Activated CD4-positive, alpha-beta memory T cell treated with anti-CD3 and anti-CD28 coated beads, Interleukin-2, amount 10 ng/mL, durations not matched to agents 7 days and 5 days (primary cell): ENCODE measurements at regions not wholly inside any gene's neighbourhood (a gene's known extent, or its start where the extent isn't known, plus 50 kb on each side); places are given as distances from the start of the nearest gene placed in this dataset.

Experiments used
- CTCF ChIA-PET: fragments of 350-600 bp; sonication (Branson Sonifier 250); formaldehyde crosslinking; loops from one replicate; lab custom pipeline; 2021; ENCODE audit warnings: antibody characterized with exemption, inconsistent platforms; lab: Charles Lee
- POLR2A ChIA-PET: fragments of 350-600 bp; sonication (Branson Sonifier 250); formaldehyde crosslinking; loops from one replicate; lab custom pipeline; 2021; ENCODE audit warnings: antibody characterized with exemption; lab: Charles Lee
- DNase-seq: peaks from one replicate; pipeline ENCODE4 v3.0.0-alpha.2; 2020
- H3K27ac Mint-ChIP-seq: one replicate; pipeline ENCODE4 v1.8.0; 2021; ENCODE audit warnings: mild to moderate bottlenecking, mixed read lengths
- H3K27me3 Mint-ChIP-seq: one replicate; pipeline ENCODE4 v1.8.0; 2021; ENCODE audit warnings: mixed read lengths
- H3K36me3 Mint-ChIP-seq: one replicate; pipeline ENCODE4 v1.8.0; 2021; ENCODE audit warnings: low read depth, mixed read lengths
- H3K4me1 Mint-ChIP-seq: one replicate; pipeline ENCODE4 v1.8.0; 2021; ENCODE audit warnings: mixed read lengths
- H3K4me3 Mint-ChIP-seq: one replicate; pipeline ENCODE4 v1.8.0; 2021; ENCODE audit warnings: mild to moderate bottlenecking, mixed read lengths
- H3K9me3 Mint-ChIP-seq: one replicate; pipeline ENCODE4 v1.8.0; 2021; ENCODE audit warnings: mixed read lengths

- Mint-ChIP-seq H3K27me3 (no peaks in the 10 kb centered on the region), H3K9me3 (peaks cover 2% of the 10 kb centered on the region), H3K27ac (no peak overlapping the region), H3K4me3 (no peak overlapping the region), H3K36me3 (no peaks in the 10 kb centered on the region), H3K4me1 (no peaks in the 10 kb centered on the region)
- DNase-seq = no peak
- POLR2A ChIA-PET = no interaction called here
- CTCF ChIA-PET = no interaction called here
Observed at GRCh38 chr13:34822650-34823049, 119.4 kb upstream of the NBEA start.

- Mint-ChIP-seq H3K27ac (no peak overlapping the region), H3K4me3 (no peak overlapping the region), H3K27me3 (no peaks in the 10 kb centered on the region), H3K36me3 (no peaks in the 10 kb centered on the region), H3K4me1 (no peaks in the 10 kb centered on the region), H3K9me3 (peaks cover 2% of the 10 kb centered on the region)
- POLR2A ChIA-PET = no interaction called here
- CTCF ChIA-PET = no interaction called here
- DNase-seq = no peak
Observed at GRCh38 chr13:34826432-34826831, 115.6 kb upstream of the NBEA start.

GRCh38 chr13:34833562-34834182 is 108.4 kb upstream of the NBEA start:
- ChIA-PET CTCF (no interaction called here), POLR2A (no interaction called here)
- H3K4me3 Mint-ChIP-seq = no peak overlapping the region
- H3K4me1 Mint-ChIP-seq = no peaks in the 10 kb centered on the region
- H3K36me3 Mint-ChIP-seq = no peaks in the 10 kb centered on the region
- H3K27ac Mint-ChIP-seq = no peak overlapping the region
- no peaks in the 10 kb centered on the region for H3K27me3 Mint-ChIP-seq
- DNase-seq = no peak
- peaks cover 8% of the 10 kb centered on the region for H3K9me3 Mint-ChIP-seq

GRCh38 chr13:34842466-34842865 is 99.6 kb upstream of the NBEA start:
- H3K4me1 Mint-ChIP-seq = no peaks in the 10 kb centered on the region
- no peaks in the 10 kb centered on the region for H3K27me3 Mint-ChIP-seq
- no peak overlapping the region for H3K4me3 Mint-ChIP-seq
- H3K27ac Mint-ChIP-seq = no peak overlapping the region
- POLR2A ChIA-PET = no interaction called here
- CTCF ChIA-PET = no interaction called here
- H3K36me3 Mint-ChIP-seq = no peaks in the 10 kb centered on the region
- DNase-seq = no peak
- H3K9me3 Mint-ChIP-seq = no peaks in the 10 kb centered on the region

- no peak for DNase-seq
- CTCF ChIA-PET = no interaction called here
- Mint-ChIP-seq H3K4me3 (no peak overlapping the region), H3K36me3 (no peaks in the 10 kb centered on the region), H3K4me1 (no peaks in the 10 kb centered on the region), H3K27me3 (no peaks in the 10 kb centered on the region), H3K27ac (no peak overlapping the region), H3K9me3 (peaks cover 3% of the 10 kb centered on the region)
- POLR2A ChIA-PET = no interaction called here
Observed at GRCh38 chr13:34847766-34848165, 94.3 kb upstream of the NBEA start.

GRCh38 chr13:34849406-34849805 is 92.7 kb upstream of the NBEA start:
- CTCF ChIA-PET = no interaction called here
- DNase-seq = no peak
- Mint-ChIP-seq H3K9me3 (peaks cover 3% of the 10 kb centered on the region), H3K27me3 (no peaks in the 10 kb centered on the region), H3K27ac (no peak overlapping the region), H3K36me3 (no peaks in the 10 kb centered on the region), H3K4me3 (no peak overlapping the region), H3K4me1 (no peaks in the 10 kb centered on the region)
- POLR2A ChIA-PET = no interaction called here

- Mint-ChIP-seq H3K4me1 (no peaks in the 10 kb centered on the region), H3K27ac (no peak overlapping the region), H3K4me3 (no peak overlapping the region), H3K27me3 (no peaks in the 10 kb centered on the region), H3K9me3 (no peaks in the 10 kb centered on the region), H3K36me3 (no peaks in the 10 kb centered on the region)
- ChIA-PET POLR2A (no interaction called here), CTCF (no interaction called here)
- DNase-seq = no peak
Observed at GRCh38 chr13:34853161-34853560, 88.9 kb upstream of the NBEA start.

GRCh38 chr13:34857558-34858325 is 84.3 kb upstream of the NBEA start:
- H3K4me3 Mint-ChIP-seq = no peak overlapping the region
- POLR2A ChIA-PET = no interaction called here
- H3K9me3 Mint-ChIP-seq = no peaks in the 10 kb centered on the region
- DNase-seq = no peak
- CTCF ChIA-PET = no interaction called here
- no peaks in the 10 kb centered on the region for H3K36me3 Mint-ChIP-seq
- H3K4me1 Mint-ChIP-seq = no peaks in the 10 kb centered on the region
- no peak overlapping the region for H3K27ac Mint-ChIP-seq
- no peaks in the 10 kb centered on the region for H3K27me3 Mint-ChIP-seq

- H3K4me1 Mint-ChIP-seq = no peaks in the 10 kb centered on the region
- no peak overlapping the region for H3K4me3 Mint-ChIP-seq
- ChIA-PET CTCF (no interaction called here), POLR2A (no interaction called here)
- H3K27me3 Mint-ChIP-seq = no peaks in the 10 kb centered on the region
- H3K27ac Mint-ChIP-seq = no peak overlapping the region
- no peaks in the 10 kb centered on the region for H3K9me3 Mint-ChIP-seq
- H3K36me3 Mint-ChIP-seq = no peaks in the 10 kb centered on the region
- DNase-seq = no peak
Observed at GRCh38 chr13:34862311-34862710, 79.8 kb upstream of the NBEA start.

- H3K27ac Mint-ChIP-seq = no peak overlapping the region
- POLR2A ChIA-PET = no interaction called here
- DNase-seq = no peak
Observed at GRCh38 chr13:34862716-34863115, 79.4 kb upstream of the NBEA start.

GRCh38 chr13:34863360-34864135 is 78.5 kb upstream of the NBEA start:
- Mint-ChIP-seq H3K36me3 (no peaks in the 10 kb centered on the region), H3K9me3 (no peaks in the 10 kb centered on the region), H3K4me1 (no peaks in the 10 kb centered on the region), H3K4me3 (no peak overlapping the region), H3K27me3 (no peaks in the 10 kb centered on the region), H3K27ac (no peak overlapping the region)
- ChIA-PET POLR2A (no interaction called here), CTCF (no interaction called here)
- DNase-seq = no peak

More at GRCh38 chr13:34862716-34863115, 79.4 kb upstream of the NBEA start:
- no peaks in the 10 kb centered on the region for H3K4me1 Mint-ChIP-seq
- no peaks in the 10 kb centered on the region for H3K27me3 Mint-ChIP-seq
- no peaks in the 10 kb centered on the region for H3K36me3 Mint-ChIP-seq
- CTCF ChIA-PET = no interaction called here
- no peaks in the 10 kb centered on the region for H3K9me3 Mint-ChIP-seq
- no peak overlapping the region for H3K4me3 Mint-ChIP-seq

- H3K27ac Mint-ChIP-seq = no peak overlapping the region
- POLR2A ChIA-PET = no interaction called here
- no peaks in the 10 kb centered on the region for H3K36me3 Mint-ChIP-seq
- no peaks in the 10 kb centered on the region for H3K4me1 Mint-ChIP-seq
- no peaks in the 10 kb centered on the region for H3K9me3 Mint-ChIP-seq
- H3K4me3 Mint-ChIP-seq = no peak overlapping the region
- CTCF ChIA-PET = no interaction called here
- DNase-seq = no peak
- H3K27me3 Mint-ChIP-seq = no peaks in the 10 kb centered on the region
Observed at GRCh38 chr13:34864671-34865070, 77.4 kb upstream of the NBEA start.

GRCh38 chr13:34867590-34867989 is 74.5 kb upstream of the NBEA start:
- Mint-ChIP-seq H3K9me3 (no peaks in the 10 kb centered on the region), H3K27ac (no peak overlapping the region), H3K4me1 (no peaks in the 10 kb centered on the region), H3K4me3 (no peak overlapping the region), H3K27me3 (no peaks in the 10 kb centered on the region), H3K36me3 (no peaks in the 10 kb centered on the region)
- POLR2A ChIA-PET = no interaction called here
- DNase-seq = no peak
- CTCF ChIA-PET = no interaction called here
